HG03066 (cell line): ENCODE measurements at regions not wholly inside any gene's neighbourhood (a gene's known extent, or its start where the extent isn't known, plus 50 kb on each side); places are given as distances from the start of the nearest gene placed in this dataset.

Experiments
- ATAC-seq: cut with Tn5 transposase; IDR thresholded peaks from one replicate; pipeline ENCODE4 v1.9.1; 2021; ENCODE audit warnings: low read depth; ENCODE audit not compliant: unreplicated experiment

DNA sequence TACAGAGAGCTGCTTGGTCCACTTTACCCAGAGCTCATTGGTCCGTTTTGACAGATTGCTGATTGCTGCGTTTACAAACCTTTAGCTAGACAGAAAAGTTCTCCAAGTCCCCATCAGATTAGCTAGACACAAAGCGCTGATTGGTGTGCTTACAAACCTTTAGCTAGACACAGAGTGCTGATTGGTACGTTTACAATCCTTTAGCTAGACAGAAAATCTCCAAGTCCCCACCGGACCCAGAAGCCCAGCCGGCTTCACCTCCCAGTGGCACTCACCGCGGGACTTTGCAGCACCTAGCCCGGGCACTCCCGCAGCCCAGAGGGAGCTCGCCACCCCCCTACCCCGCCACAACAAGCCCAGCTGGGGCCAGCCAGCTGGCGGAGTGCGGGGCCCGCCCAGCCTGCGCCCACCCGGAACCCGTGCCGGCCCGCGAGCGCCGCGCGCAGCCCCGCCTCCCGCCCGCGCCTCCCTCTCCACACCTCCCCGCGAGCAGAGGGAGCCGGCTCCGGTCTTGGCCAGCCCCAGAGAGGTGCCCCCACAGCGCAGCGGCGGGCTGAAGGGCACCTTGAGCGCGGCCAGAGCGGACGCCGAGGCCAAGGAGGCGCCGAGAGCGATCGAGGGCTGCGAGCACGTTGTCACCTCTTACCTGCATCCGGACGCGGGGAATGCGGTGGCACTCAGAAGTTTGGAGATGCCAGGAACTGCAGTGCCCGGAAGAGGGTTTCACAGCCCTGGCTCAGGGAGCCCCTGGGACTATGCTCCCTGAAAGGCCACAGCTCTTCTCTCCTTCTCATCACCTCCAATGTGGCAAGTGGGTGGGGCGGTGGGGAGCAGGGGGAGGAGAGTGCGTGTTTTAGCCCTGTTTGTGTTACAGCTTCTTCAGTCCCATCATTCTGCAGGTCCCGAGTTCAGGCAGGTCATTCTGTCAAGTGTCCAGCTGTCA, 1504.5 kb downstream of the CDH11 start:
- no peak for ATAC-seq

DNA sequence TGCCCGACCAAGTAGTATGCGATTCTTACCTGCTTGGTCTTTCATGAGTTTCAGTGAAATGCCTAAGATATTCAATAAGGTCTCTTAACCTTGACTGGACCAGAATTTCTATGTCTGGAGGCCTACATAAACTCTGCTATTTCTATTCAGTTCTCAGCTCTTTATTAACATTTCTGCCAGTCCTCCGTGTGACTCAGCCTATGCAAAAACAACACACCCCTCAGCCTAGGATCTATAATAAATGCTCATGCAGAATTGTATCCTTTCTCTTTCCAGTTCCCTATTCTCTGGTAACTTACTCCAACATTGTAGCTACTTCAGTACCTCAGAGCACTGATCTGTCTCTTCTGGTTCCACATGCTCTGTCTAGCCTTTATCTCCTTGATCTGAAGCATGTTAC, 1507.4 kb downstream of the CDH11 start:
- no peak for ATAC-seq

DNA sequence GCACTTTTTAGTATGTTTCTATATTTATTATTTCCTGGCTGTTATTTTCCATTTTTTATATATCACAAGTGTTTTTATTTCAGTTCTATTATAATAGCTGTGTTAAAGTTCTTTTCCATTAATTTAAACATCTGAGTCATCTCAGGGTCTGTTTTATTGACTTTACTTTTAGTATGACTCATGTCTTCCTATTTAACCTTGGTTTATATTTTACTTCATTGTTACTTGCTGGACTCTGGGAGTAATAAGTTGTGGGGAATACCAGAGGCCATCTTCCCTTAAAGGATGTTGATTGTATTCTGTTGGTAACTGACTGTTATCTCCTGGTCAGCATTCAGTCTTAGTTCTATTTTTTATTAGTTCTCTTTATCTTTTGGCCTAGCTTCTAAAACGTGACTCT, 1508.2 kb downstream of the CDH11 start:
- no peak for ATAC-seq

DNA sequence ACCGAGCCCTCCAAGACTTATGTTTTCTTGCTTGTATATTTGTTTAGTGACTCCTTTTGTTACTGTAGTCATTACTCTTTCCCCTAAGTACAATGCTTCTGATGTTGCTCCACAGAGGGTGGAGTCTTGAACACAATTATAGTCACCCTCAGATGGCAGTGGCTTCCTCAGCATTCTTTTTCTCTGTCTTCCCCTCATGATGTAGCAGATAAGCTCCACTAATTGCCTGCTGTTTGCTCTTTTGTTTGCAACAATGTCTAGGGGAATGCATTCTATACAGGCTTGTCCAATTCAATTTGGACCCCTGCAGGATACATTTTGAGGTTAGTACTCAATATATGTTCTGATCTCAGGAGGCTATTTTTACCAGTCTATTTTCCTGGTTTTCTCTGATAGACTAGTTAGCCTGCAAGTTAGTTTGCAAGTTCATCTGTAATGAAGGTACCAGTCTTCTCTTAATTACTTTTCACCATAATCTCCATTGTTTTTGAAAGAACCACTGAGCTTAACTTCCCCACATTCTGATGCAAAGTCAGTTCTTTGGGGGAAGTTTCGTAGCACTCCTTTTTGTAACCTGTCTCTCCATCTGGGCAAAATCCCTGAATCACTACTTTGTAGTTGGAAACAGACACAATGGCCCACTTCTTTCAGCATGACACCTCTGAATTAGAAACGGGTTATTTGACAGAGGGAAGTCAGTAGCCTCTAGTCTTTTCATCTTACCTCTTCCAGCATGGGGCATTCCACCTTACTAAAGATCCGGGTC, 1509.2 kb downstream of the CDH11 start:
- ATAC-seq, result no peak

DNA sequence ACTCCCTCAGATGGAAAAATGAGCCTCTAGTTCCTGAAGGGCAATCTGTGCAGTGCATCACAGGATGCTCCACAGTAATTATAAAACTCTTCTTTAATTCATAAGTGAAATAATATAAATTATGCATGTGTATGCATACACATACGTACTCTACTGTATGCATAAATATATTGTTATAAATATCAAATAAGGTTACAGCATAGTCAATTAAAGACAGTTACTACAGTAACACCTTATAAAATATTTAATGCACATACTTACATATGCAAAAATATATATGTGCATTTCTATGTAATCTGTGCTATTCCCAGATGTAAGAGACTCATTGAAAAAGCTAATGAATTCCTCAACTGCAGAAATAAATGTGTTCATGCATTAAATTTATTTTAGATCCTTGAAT, 1515.1 kb downstream of the CDH11 start:
- no peak for ATAC-seq

DNA sequence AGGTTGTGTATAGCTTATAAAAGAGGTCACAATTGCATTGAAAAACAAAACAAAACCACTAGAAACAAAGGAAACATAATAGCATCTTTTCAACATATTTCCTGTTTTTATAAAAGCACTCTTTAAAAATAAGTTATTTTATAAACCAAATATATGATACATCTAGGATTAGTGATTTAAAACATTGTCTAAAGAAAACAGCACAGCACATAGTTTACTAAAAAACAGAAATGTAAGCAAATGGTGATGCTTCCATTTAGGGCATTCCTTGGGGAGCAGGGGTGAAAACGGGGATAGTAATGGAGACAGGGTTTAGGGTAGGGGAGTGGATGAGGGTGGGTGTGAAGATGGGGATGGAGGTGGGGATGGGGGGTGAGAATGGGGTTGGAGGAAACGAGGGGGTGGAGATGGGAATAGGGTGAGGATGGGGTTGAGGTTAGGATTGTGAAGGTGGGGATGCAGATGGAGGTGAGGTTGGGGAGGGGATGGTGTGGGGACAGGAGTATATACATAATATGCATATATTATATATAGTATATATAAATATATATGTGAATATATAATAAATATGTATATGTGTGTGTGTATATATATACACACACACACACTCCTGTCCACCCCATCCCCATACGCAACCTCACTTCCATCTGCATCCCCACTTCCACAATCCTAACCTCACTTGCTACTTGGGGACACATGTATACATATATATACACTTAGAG, 1519.5 kb downstream of the CDH11 start:
- ATAC-seq, result no peak

DNA sequence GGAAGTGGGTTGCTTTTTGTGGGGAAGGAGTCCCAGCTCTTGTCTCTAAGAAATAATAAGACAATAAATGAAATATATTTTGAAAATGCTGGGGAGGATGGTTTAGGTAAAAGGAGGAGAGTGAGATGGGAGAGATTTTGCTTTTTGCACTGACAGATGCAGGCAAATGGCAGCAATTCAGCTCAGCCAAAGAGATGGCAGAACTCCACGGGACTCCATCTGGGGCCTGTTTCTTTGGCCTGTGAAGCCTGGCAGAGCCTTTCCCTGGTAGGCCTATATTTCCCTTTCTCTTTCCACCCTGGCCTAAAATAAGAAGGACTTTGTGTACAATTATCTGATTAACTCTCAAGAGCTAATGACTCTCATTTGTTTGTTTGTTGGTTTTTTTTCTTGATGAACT, 1525.1 kb downstream of the CDH11 start:
- no peak for ATAC-seq

DNA sequence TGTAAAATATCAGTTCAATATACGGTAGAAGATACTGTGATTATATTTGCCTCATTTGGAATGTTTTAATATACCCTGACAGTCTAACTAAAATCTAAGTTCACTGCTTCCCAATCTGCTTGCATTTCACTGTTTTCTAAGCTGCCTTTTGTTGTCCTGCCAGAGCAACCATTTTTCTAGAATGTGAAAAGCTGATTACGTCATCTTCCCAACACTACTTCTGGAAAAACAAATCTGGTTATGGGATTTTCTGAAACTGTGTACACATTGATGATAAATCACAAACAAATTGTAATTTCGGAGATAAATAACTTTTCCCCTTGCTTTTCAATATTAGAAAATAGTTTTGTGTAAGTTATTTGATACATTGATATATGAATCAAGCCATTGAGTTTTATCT, 1529.0 kb downstream of the CDH11 start:
- no peak for ATAC-seq

DNA sequence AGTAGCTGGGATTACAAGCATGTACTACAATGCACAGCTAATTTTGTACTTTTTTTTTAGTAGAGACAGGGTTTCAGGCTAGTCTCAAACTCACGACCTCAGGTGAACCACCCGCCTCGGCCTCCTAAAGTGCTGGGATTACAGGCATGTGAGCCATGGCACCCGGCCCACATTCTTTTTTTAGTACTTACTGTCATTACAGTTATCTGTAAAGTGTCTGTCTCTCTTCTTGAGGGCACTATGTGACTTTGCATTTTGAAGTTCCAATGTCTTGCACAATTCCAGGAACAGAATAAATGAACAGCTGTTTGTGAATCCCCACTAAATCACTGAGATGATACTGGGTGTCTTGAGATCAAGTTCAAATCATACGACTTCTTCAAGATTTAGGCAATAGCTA, 1540.3 kb downstream of the CDH11 start:
- ATAC-seq, result no peak

DNA sequence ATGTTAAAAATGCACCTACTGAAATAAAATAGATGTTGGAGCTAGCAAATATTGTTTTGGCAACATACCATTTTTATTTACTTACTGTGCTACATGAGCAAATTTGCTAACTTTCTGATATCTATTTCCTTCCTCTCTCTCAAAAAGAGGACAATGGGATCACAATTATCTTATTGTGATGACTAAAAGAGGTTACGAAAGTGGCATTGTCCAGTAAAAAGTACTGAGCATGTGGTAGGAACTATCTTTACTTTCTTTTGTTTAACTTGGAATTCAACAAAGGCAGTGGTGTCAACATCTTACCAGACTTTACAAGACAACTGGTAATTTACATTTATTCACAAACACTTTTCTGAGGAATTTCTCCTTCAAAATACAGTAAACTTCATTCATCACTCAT, 1542.6 kb upstream of the CDH8 start:
- no peak for ATAC-seq

DNA sequence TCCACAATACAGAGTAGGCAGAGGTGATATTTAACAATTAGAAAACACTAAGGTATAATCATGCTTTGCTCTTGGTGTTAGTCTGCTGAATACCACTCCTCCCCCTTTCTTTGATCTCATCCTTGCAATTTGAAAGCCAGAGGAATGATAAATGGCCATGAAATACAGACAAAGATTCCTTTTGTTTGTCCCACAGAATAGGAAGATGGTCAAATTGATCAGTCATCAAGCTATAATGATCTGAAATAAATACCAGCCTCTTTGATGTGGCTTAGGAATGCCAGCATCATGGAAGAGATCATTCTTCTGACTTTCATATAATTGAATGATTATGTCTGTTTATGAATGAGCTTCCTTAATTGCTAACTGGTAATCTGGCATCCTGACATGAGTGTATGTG, 1541.7 kb upstream of the CDH8 start:
- ATAC-seq, result no peak

DNA sequence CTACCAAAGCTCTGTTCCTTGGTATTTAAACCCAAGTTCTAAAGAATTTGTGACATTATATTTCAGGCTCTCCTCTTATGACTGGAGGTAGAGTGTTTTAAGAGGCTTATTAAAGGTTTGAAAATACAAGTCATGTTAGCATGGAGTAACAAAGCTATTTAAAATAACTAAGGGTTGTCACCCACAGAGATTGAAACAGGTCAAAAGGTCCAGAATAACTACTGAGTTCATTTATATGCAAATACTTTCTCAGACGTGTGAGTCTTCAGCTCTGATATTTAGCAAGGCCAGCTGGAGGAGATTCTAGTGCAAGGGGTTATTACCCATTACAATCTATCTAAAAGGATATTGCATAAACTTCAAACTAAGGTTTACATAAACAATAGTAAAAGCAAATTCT, 1538.8 kb upstream of the CDH8 start:
- no peak for ATAC-seq

DNA sequence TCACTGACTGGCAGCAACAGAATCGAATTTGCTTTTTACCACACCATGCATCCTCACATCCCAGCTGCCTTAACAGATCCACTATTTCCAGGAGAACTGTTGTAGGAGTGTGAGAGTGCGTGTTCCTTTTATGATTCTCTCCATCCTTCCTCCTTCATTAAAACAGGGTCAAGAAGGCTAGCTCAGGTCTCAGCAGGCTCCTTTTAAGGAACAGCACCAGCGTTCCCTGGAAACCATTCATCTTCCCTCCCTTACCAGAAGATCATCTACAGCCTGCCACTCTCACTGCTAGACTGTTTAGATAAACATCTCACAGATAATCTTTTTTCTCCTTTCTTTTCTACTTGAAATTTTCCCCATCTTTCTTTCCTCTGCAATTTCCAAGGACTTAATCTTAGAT, 1531.9 kb upstream of the CDH8 start:
- ATAC-seq, result no peak

DNA sequence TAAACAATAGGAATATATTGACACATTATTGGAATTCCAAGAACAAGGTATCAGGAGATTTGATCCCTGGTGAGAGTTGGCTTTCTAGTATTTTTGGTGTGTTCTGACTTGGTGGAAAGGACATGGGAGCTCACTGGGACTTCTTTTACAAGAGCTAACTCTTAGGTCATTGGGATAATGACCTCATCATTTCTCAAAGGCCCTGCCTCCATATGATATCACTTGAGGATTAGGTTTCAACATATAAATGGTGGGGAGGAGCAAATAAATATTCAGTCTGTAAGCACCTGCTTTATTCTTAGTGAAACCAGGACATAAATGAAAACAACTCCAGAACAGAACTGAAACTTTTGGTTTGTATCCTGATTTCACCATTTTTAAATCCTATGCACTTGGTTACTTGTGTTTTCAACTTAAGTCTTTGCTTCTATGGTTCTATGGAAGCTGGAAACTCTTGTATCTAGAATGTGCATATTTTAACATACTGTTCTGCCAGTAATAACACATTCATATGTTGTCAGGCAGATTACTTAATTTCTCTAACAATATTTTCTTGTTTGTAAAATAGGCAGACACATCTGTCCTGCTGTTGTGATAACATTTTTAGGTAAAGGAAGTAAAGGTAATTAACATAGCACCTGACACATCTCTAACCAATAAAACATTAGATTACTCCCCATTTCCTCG, 1527.7 kb upstream of the CDH8 start:
- no peak for ATAC-seq

DNA sequence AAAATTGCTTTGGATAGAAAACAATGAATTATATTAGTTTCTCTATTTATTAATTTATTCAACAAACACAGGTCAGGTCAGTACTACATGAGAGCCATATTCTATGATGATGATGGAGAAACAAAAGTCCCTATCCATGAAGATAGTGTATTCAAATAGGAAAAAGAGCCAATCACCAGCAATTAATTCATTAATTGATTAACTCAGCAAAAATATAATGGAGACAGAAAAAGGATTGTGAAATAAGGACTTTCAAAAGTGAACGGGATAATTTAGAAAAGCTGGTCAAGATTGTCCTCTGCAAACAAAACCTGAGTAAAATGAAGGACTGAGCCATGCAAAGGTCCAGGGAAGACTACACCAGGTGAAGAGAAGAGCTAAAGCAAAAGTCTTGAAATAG, 1517.7 kb upstream of the CDH8 start:
- ATAC-seq, result no peak

DNA sequence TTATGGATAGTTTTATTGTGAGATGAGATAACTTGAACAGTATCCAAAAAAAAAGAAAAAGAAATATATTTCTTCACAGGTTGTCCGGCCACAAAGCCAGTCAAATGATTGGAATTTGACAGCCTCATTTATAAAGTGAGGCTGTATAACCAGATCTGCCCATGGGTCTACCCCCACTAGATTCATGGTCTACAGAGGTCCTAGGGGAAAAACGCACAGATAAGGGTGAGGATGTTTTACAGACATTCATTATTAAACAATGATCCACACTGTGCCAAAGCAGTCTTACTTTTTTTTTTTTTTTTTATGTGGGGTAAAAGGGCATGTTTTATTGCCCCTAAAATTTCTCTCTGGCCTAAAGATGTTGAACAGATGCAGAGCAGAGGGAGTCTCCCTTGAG, 1503.0 kb upstream of the CDH8 start:
- no peak for ATAC-seq

DNA sequence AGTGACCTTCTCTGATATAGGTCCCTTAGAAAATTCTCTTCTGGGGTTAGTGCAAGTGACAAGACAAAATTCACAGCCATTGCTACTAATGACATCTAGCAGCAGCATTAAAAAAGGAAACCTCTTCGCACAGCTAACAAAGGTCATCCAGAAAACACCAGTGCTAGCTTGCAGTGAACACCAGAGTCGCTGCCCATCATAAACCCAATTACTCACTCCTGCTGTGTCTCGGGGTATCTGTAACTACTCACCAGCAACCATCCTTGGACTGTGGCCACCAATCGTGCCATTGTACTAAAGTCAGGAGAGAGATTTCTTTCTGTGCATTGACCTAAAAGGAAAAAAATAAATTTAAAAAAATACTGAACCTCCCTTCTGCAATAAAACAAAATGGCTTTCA, 1494.7 kb upstream of the CDH8 start:
- ATAC-seq, result no peak

DNA sequence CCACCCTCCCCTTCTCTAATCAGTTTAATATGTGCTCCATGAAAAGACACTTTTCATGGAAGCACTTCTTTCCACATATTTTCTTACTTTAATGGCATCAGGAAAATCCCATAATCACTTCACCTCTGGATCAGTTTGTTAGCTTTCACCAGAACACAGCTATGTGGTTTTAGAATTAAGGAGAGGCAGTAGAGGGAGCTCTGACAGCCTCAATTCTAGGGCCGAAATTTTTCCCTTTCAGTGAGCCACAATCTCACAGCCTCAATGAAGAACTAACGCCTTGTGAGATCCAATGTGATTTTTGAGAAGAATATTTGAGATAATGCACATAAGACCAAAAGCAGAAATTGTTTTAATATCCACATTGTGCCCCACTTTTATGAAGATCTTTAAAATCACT, 1494.0 kb upstream of the CDH8 start:
- ATAC-seq, result no peak

DNA sequence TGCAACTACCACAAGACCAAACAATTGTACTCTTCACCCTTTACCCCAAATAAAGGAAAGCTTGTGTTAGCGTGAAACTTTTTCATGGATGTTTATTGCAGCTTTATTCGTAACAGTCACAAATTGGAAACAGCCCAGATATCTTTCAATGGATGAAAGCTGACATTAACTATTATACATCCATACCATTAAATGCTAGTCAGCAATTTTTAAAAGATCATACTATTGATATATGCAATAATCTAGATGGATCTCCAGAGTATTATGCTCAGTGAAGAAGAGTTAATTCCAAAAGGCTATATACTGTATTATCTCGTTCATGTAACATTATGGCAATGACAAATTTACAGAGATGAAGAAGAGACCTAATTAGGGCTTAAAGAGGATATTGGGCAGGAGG, 1491.2 kb upstream of the CDH8 start:
- ATAC-seq, result no peak

DNA sequence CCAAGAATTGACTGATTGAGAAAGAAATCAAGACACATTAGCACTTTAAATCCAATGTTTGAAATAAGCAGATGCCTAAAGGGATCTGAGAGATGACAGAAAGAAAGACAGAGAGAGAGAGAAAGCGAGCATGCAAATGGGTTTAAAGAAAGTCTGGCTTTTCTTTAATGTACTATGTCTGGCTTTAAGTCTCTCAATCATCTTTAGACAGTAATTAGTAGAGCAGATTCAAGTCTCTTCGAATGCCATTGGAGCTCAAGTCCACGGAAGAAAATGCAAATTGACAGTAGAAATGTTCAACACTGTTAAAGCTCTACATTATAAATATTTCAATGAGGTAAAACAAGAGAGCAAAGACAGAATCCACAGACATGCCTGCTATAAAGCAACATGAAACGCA, 1480.2 kb upstream of the CDH8 start:
- no peak for ATAC-seq

DNA sequence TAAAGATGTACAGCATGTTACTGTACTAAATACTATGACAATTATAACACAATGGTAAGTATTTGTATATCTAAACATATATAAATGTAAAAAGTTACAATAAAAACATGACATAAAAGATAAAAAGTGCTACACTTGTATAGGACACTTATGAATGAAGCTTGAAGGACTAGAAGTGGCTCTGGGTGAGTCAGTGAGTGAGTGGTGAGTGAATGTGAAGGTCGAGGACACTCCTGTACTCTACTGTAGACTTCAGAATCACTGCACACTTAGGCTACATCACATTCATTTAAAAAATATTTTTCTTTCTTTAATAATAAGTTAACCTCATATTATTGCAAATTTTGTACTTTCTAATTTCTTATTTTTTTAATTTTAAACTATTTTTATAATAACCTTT, 1476.7 kb upstream of the CDH8 start:
- ATAC-seq, result no peak
